IMR-90 (cell line): ENCODE measurements at regions not wholly inside any gene's neighbourhood (a gene's known extent, or its start where the extent isn't known, plus 50 kb on each side); places are given as distances from the start of the nearest gene placed in this dataset.

Source experiments
- CTCF ChIP-seq: conservative IDR thresholded peaks from 2 replicates; pipeline ENCODE4 v1.5.1; 2012; ENCODE audit warnings: mild to moderate bottlenecking, low read depth, low read length, improper control_type of control experiment
- POLR2A ChIP-seq: IDR thresholded peaks from 2 replicates; pipeline ENCODE4 v1.6.1; 2012; ENCODE audit warnings: mild to moderate bottlenecking, low read depth, low read length
- RAD21 ChIP-seq: IDR thresholded peaks from 2 replicates; pipeline ENCODE4 v1.6.1; 2012; ENCODE audit warnings: low read length, improper control_type of control experiment

- TF ChIP-seq CTCF (no peak), POLR2A (no peak), RAD21 (no peak)
These were observed 55.0 kb upstream of the ZNF280D start for GRCh38 chr15:56788359-56788758.
